Bone marrow (tissue), 2 donors: ENCODE measurements at regions not wholly inside any gene's neighbourhood (a gene's known extent, or its start where the extent isn't known, plus 50 kb on each side); places are given as distances from the start of the nearest gene placed in this dataset.
"Not testable (repeated sequence)": the region's sequence is repeated elsewhere in the genome, so short reads cannot be mapped to it uniquely, and the experiment has no call there.

ENCODE experiments used
- DNase-seq, 2 donors: peaks; one replicate each; lab custom pipeline; 2025; lab: John Stamatoyannopoulos, UW

- DNase-seq = no peak
These were observed 156.4 kb upstream of the CBLB start for GRCh38 chr3:106025151-106025722.

- no peak for DNase-seq
These were observed 161.3 kb upstream of the CBLB start for GRCh38 chr3:106029954-106030626.

- no peak for DNase-seq
These were observed 161.8 kb upstream of the CBLB start for GRCh38 chr3:106030627-106030963.

GRCh38 chr3:106032479-106032878 is 163.7 kb upstream of the CBLB start:
- no peak for DNase-seq

- DNase-seq = no peak
These were observed 164.8 kb upstream of the CBLB start for GRCh38 chr3:106033654-106034053.

GRCh38 chr3:106034313-106034712 is 165.5 kb upstream of the CBLB start:
- DNase-seq = no peak

GRCh38 chr3:106035619-106036018 is 166.8 kb upstream of the CBLB start:
- no peak for DNase-seq

- DNase-seq = no peak
These were observed 167.9 kb upstream of the CBLB start for GRCh38 chr3:106036696-106037095.

GRCh38 chr3:106047221-106047620 is 178.4 kb upstream of the CBLB start:
- no peak for DNase-seq

- DNase-seq = no peak
These were observed 180.2 kb upstream of the CBLB start for GRCh38 chr3:106048946-106049481.

- no peak for DNase-seq
These were observed 181.0 kb upstream of the CBLB start for GRCh38 chr3:106049821-106050220.

GRCh38 chr3:106056931-106057330 is 188.1 kb upstream of the CBLB start:
- no peak for DNase-seq

- no peak for DNase-seq
These were observed 189.7 kb upstream of the CBLB start for GRCh38 chr3:106058475-106058874.

GRCh38 chr3:106059953-106060517 is 191.2 kb upstream of the CBLB start:
- DNase-seq = no peak

- DNase-seq = no peak
These were observed 195.1 kb upstream of the CBLB start for GRCh38 chr3:106063909-106064308.

GRCh38 chr3:106065831-106066230 is 197.0 kb upstream of the CBLB start:
- DNase-seq = no peak

- no peak for DNase-seq
These were observed 198.9 kb upstream of the CBLB start for GRCh38 chr3:106067711-106068110.

GRCh38 chr3:106068381-106068780 is 199.6 kb upstream of the CBLB start:
- no peak for DNase-seq

GRCh38 chr3:106068795-106069194 is 200.0 kb upstream of the CBLB start:
- DNase-seq = peak in 1 of 2 donors; percentile 3

GRCh38 chr3:106070187-106070586 is 201.4 kb upstream of the CBLB start:
- no peak for DNase-seq

- DNase-seq = no peak
These were observed 202.5 kb upstream of the CBLB start for GRCh38 chr3:106071306-106071705.

- DNase-seq = not testable (repeated sequence)
These were observed 203.8 kb upstream of the CBLB start for GRCh38 chr3:106072596-106072995.

- not testable (repeated sequence) for DNase-seq
These were observed 205.0 kb upstream of the CBLB start for GRCh38 chr3:106073806-106074205.

- not testable (repeated sequence) for DNase-seq
These were observed 206.9 kb upstream of the CBLB start for GRCh38 chr3:106075731-106076130.
